GM12878 (cell line): ENCODE measurements at regions not wholly inside any gene's neighbourhood (a gene's known extent, or its start where the extent isn't known, plus 50 kb on each side); places are given as distances from the start of the nearest gene placed in this dataset.
A peak's percentile ranks its signal among the peaks of the same experiment; 100 is the strongest.

Source experiments
- ATAC-seq: fragments of 200-7000 bp; cut with Tn5 transposase; 3 replicates; pipeline ENCODE4 v1.9.1; 2020; ENCODE audit warnings: mild to moderate bottlenecking, moderate library complexity
- BruUV-seq: library from RNA; stranded (reverse); fragments of 400-500 nt; replicated peaks from 2 replicates; lab custom pipeline; 2021; lab: Mats Ljungman, UMichigan
- CTCF ChIA-PET: fragments of 300-600 bp; sonication (Branson Sonifier 250); formaldehyde crosslinking; extraction: SDS; loops from one replicate; lab custom pipeline; 2021; ENCODE audit warnings: inconsistent platforms; lab: Yijun Ruan, JAX
- POLR2A ChIA-PET: fragments of 350-600 bp; formaldehyde crosslinking; extraction: SDS; loops from one replicate; lab custom pipeline; 2021; ENCODE audit warnings: inconsistent platforms; lab: Charles Lee
- RAD21 ChIA-PET: fragments of 300-600 bp; sonication (Branson Sonifier 250); formaldehyde crosslinking; loops from one replicate; lab custom pipeline; 2023; ENCODE audit warnings: antibody characterized with exemption; ENCODE audit not compliant: unreplicated experiment; lab: Charles Lee
- SMC1A ChIA-PET: fragments of 300-600 bp; sonication (Branson Sonifier 250); formaldehyde crosslinking; loops from one replicate; lab custom pipeline; 2023; ENCODE audit not compliant: unreplicated experiment, uncharacterized antibody; lab: Charles Lee
- DNase-seq: peaks from one replicate; pipeline ENCODE4 v3.0.0-alpha.2; 2011; ENCODE audit warnings: low read depth, low spot score
- FAIRE-seq: peaks from 3 replicates; lab custom pipeline; 2011; peaks lifted over from hg19 to GRCh38; lab: Jason Lieb, UNC
- H2AFZ ChIP-seq: 2 replicates; pipeline ENCODE4 v1.6.0; 2011; ENCODE audit warnings: low read depth, low read length, control low read depth; ENCODE audit not compliant: control insufficient read depth
- H3K27ac ChIP-seq: 2 replicates; pipeline ENCODE4 v1.5.1; 2011; ENCODE audit warnings: control low read depth; ENCODE audit not compliant: control insufficient read depth, insufficient read depth
- H3K27me3 ChIP-seq, 2 experiments: replicated peaks in 1 of 2; 2 replicates each; pipeline versions ENCODE4 v1.6.0 to v1.6.1; 2011; ENCODE audit warnings: low read length in 1 of 2; ENCODE audit not compliant: control insufficient read depth in 2 of 2, insufficient read depth in 2 of 2
- H3K36me3 ChIP-seq, 2 experiments: 2 replicates each; pipeline ENCODE4 v1.5.1; 2011; ENCODE audit warnings: low read length in 1 of 2; ENCODE audit not compliant: control insufficient read depth in 2 of 2, insufficient read depth in 2 of 2
- H3K4me1 ChIP-seq: 2 replicates; pipeline ENCODE4 v1.6.1; 2011; ENCODE audit warnings: mild to moderate bottlenecking, low read length, moderate library complexity, mixed read lengths; ENCODE audit not compliant: control insufficient read depth, insufficient read depth
- H3K4me2 ChIP-seq: 2 replicates; pipeline ENCODE4 v1.6.0; 2011; ENCODE audit warnings: control low read depth; ENCODE audit not compliant: control insufficient read depth, insufficient read depth
- H3K4me3 ChIP-seq: fragments of 200-600 bp; sonication (generic); 2 replicates; pipeline ENCODE4 v1.5.1; 2016
- H3K79me2 ChIP-seq: 2 replicates; pipeline ENCODE4 v1.6.0; 2011; ENCODE audit warnings: low read length; ENCODE audit not compliant: control insufficient read depth, insufficient read depth
- H3K9ac ChIP-seq: 2 replicates; pipeline ENCODE4 v1.8.0; 2011; ENCODE audit warnings: low read length, control low read depth, mixed read lengths; ENCODE audit not compliant: control insufficient read depth, insufficient read depth
- H3K9me3 ChIP-seq: replicated peaks from 3 replicates; pipeline ENCODE4 v1.5.1; 2011; ENCODE audit warnings: mild to moderate bottlenecking, low read length; ENCODE audit not compliant: control insufficient read depth, insufficient read depth
- H4K20me1 ChIP-seq: 2 replicates; pipeline ENCODE4 v1.6.0; 2011; ENCODE audit not compliant: control insufficient read depth, insufficient read depth
- HDAC6 ChIP-seq: fragments of 200-600 bp; sonication (generic); IDR thresholded peaks from one replicate; pipeline ENCODE4 v1.8.0; 2017; ENCODE audit warnings: antibody characterized with exemption; ENCODE audit not compliant: unreplicated experiment
- RAD21 ChIP-seq: IDR thresholded peaks from 2 replicates; pipeline ENCODE4 v1.6.1; 2011; ENCODE audit warnings: mild to moderate bottlenecking, low read depth, low read length, moderate library complexity; ENCODE audit not compliant: insufficient read depth
- SMARCA5 ChIP-seq: fragments of 450-650 bp; IDR thresholded peaks from 2 replicates; pipeline ENCODE4 v1.6.1; 2017; ENCODE audit warnings: mild to moderate bottlenecking
- SMC3 ChIP-seq: IDR thresholded peaks from 2 replicates; pipeline ENCODE4 v1.6.1; 2011; ENCODE audit warnings: low read length, improper control_type of control experiment, borderline replicate concordance
- TAF1 ChIP-seq: IDR thresholded peaks from 2 replicates; pipeline ENCODE4 v1.6.1; 2011; ENCODE audit warnings: mild to moderate bottlenecking, low read depth, low read length, borderline replicate concordance
- WGBS: methylation state at CpG from one replicate; pipeline ENCODE4 v1.1.6; 2016; ENCODE audit warnings: low lambda C conversion rate; ENCODE audit not compliant: insufficient replicate concordance, insufficient coverage; ENCODE audit errors: missing lambda C conversion rate; 5-methylcytosine and 5-hydroxymethylcytosine counted together
- in situ Hi-C: fragments of 300-500 bp; cut with MboI; formaldehyde crosslinking; loops from 9 replicates; pipeline ENCODE4 v1.14.3; 2018; ENCODE audit warnings: mixed read lengths
- intact Hi-C: fragments of 100-400 bp; cut with micrococcal nuclease; formaldehyde crosslinking; loops from one replicate; pipeline ENCODE4 v1.14.2; 2022; ENCODE audit not compliant: unreplicated experiment
- TF ChIP-seq, protein P1 (sequence below), 3 experiments: IDR thresholded peaks in 2 of 3; conservative IDR thresholded peaks in 1 of 3; 2 replicates each; pipeline ENCODE4 v1.5.1; 2011; ENCODE audit warnings: low read depth in 3 of 3, low read length in 3 of 3, mild to moderate bottlenecking in 3 of 3, control low read depth in 2 of 3, moderate library complexity in 2 of 3, inconsistent platforms in 1 of 3, mixed read lengths in 1 of 3; ENCODE audit not compliant: control insufficient read depth in 2 of 3, insufficient read depth in 1 of 3; ENCODE audit errors: extremely low read depth in 1 of 3
- TF ChIP-seq, protein P2 (sequence below): IDR thresholded peaks from 2 replicates; pipeline ENCODE4 v1.6.1; 2011; ENCODE audit warnings: borderline replicate concordance, low read depth, mild to moderate bottlenecking, moderate library complexity, low read length; ENCODE audit not compliant: insufficient read depth, poor library complexity, severe bottlenecking
- TF ChIP-seq, protein P3 (sequence below): IDR thresholded peaks from 2 replicates; pipeline ENCODE4 v1.6.1; 2012; ENCODE audit warnings: improper control_type of control experiment, low read depth, low read length; ENCODE audit not compliant: insufficient replicate concordance

DNA sequence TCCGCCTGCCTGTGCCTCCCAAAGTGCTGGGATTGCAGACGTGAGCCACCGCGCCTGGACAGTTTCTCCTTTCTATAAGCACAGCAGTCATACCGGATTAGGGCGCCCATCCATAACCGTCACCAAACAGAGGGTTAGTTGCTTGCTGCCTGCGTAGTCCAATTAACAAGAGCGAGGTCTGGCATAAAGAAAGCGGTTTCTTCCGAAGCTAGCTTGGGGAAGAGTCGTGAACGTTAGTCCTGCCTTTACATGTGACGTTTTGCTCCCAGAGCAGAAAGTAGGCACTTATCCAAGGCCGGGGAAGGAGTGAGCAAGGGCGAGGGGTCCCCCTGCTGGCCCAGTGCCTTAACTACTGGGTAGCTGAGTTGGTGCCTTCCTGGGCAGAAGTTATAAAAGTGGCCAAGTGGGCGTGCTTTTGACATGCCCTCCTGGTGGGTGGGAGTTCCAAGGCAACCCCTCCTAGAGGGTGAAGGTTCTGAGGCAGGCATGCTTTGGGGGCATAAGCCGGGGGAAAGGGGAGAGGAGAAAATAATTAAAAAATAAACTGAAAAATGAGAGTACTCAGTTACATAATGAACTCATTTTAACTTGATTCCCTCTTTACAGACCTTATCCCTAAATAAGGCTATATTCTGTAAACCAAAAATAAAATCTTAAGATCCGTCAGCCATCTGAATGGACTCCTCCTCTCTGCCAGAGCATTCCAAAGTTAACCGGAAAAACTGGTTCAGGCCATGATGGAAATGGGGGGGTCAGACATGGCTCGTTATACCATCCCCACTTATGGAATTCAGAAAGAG is 88.0 kb downstream of the FAM217A start:
- no peak overlapping the region for H3K9ac ChIP-seq
- TF ChIP-seq RAD21 (peak; percentile 81), HDAC6 (no peak), TAF1 (no peak), SMC3 (peak; percentile 73), SMARCA5 (peak; percentile 32; the same call in 1 of the 2 replicates)
- TF ChIP-seq, protein P1, sequence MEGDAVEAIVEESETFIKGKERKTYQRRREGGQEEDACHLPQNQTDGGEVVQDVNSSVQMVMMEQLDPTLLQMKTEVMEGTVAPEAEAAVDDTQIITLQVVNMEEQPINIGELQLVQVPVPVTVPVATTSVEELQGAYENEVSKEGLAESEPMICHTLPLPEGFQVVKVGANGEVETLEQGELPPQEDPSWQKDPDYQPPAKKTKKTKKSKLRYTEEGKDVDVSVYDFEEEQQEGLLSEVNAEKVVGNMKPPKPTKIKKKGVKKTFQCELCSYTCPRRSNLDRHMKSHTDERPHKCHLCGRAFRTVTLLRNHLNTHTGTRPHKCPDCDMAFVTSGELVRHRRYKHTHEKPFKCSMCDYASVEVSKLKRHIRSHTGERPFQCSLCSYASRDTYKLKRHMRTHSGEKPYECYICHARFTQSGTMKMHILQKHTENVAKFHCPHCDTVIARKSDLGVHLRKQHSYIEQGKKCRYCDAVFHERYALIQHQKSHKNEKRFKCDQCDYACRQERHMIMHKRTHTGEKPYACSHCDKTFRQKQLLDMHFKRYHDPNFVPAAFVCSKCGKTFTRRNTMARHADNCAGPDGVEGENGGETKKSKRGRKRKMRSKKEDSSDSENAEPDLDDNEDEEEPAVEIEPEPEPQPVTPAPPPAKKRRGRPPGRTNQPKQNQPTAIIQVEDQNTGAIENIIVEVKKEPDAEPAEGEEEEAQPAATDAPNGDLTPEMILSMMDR (IDR thresholded peaks at IDR 0.05 in 2 of 3, conservative IDR thresholded peaks at IDR 0.05 in 1 of 3; ENCODE audit: control insufficient read depth in 2 of 3, extremely low read depth in 1 of 3, insufficient read depth in 1 of 3, low read depth in 3 of 3, low read length in 3 of 3) = peak; percentile 82 to 88 (median 85)
- TF ChIP-seq, protein P2, sequence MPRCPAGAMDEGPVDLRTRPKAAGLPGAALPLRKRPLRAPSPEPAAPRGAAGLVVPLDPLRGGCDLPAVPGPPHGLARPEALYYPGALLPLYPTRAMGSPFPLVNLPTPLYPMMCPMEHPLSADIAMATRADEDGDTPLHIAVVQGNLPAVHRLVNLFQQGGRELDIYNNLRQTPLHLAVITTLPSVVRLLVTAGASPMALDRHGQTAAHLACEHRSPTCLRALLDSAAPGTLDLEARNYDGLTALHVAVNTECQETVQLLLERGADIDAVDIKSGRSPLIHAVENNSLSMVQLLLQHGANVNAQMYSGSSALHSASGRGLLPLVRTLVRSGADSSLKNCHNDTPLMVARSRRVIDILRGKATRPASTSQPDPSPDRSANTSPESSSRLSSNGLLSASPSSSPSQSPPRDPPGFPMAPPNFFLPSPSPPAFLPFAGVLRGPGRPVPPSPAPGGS = no peak
- TF ChIP-seq, protein P3, sequence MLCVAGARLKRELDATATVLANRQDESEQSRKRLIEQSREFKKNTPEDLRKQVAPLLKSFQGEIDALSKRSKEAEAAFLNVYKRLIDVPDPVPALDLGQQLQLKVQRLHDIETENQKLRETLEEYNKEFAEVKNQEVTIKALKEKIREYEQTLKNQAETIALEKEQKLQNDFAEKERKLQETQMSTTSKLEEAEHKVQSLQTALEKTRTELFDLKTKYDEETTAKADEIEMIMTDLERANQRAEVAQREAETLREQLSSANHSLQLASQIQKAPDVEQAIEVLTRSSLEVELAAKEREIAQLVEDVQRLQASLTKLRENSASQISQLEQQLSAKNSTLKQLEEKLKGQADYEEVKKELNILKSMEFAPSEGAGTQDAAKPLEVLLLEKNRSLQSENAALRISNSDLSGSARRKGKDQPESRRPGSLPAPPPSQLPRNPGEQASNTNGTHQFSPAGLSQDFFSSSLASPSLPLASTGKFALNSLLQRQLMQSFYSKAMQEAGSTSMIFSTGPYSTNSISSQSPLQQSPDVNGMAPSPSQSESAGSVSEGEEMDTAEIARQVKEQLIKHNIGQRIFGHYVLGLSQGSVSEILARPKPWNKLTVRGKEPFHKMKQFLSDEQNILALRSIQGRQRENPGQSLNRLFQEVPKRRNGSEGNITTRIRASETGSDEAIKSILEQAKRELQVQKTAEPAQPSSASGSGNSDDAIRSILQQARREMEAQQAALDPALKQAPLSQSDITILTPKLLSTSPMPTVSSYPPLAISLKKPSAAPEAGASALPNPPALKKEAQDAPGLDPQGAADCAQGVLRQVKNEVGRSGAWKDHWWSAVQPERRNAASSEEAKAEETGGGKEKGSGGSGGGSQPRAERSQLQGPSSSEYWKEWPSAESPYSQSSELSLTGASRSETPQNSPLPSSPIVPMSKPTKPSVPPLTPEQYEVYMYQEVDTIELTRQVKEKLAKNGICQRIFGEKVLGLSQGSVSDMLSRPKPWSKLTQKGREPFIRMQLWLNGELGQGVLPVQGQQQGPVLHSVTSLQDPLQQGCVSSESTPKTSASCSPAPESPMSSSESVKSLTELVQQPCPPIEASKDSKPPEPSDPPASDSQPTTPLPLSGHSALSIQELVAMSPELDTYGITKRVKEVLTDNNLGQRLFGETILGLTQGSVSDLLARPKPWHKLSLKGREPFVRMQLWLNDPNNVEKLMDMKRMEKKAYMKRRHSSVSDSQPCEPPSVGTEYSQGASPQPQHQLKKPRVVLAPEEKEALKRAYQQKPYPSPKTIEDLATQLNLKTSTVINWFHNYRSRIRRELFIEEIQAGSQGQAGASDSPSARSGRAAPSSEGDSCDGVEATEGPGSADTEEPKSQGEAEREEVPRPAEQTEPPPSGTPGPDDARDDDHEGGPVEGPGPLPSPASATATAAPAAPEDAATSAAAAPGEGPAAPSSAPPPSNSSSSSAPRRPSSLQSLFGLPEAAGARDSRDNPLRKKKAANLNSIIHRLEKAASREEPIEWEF = no peak

More for the DNA sequence above, 88.0 kb downstream of the FAM217A start:
- in situ Hi-C loops = no loop called here
- ATAC-seq = peak; percentile 97
- CTCF ChIA-PET = interaction anchor here (0.6 to 3.5 kb wide), 15 partner anchors 11 to 474 kb away, joined by 3 to 43 read pairs (median 4); a partner anchor contains a TSS
- peak; percentile 72 for FAIRE-seq
- Histone ChIP-seq H3K27me3 (no peaks in the 10 kb centered on the region), H3K4me2 (no peak overlapping the region), H3K27ac (no peak overlapping the region), H3K79me2 (no peaks in the 10 kb centered on the region), H3K9me3 (no peaks in the 10 kb centered on the region), H2AFZ (peak overlapping the region; percentile 30; the same call in 1 of the 2 replicates), H3K36me3 (no peaks in the 10 kb centered on the region), H4K20me1 (no peaks in the 10 kb centered on the region), H3K4me3 (no peak overlapping the region), H3K4me1 (no peaks in the 10 kb centered on the region)
- SMC1A ChIA-PET = interaction anchor here (0.6 to 2.5 kb wide), 5 partner anchors 16 to 249 kb away, joined by 3 to 17 read pairs (median 3); no protein-coding TSS in a partner anchor
- POLR2A ChIA-PET = interaction anchor here (0.6 kb wide), 1 partner anchor 33 kb away, joined by 3 read pairs; no protein-coding TSS in a partner anchor
- intact Hi-C loops = loop anchor here (1.0 kb wide), 1 partner anchor 249 kb away; no protein-coding TSS in a partner anchor
- RAD21 ChIA-PET = interaction anchor here (1.0 to 1.1 kb wide), 2 partner anchors 12 to 248 kb away, joined by 4 to 7 read pairs; no protein-coding TSS in a partner anchor
- no TSS peak for BruUV-seq
- no peak for DNase-seq
- 50% methylated on average over 21 of the region's 21 CpGs for WGBS
